DMS53 (cell line): ENCODE measurements at regions not wholly inside any gene's neighbourhood (a gene's known extent, or its start where the extent isn't known, plus 50 kb on each side); places are given as distances from the start of the nearest gene placed in this dataset.
A peak's percentile ranks its signal among the peaks of the same experiment; 100 is the strongest.

ENCODE experiments used
- DNase-seq: peaks from one replicate; lab custom pipeline; 2025; lab: John Stamatoyannopoulos, UW

DNA sequence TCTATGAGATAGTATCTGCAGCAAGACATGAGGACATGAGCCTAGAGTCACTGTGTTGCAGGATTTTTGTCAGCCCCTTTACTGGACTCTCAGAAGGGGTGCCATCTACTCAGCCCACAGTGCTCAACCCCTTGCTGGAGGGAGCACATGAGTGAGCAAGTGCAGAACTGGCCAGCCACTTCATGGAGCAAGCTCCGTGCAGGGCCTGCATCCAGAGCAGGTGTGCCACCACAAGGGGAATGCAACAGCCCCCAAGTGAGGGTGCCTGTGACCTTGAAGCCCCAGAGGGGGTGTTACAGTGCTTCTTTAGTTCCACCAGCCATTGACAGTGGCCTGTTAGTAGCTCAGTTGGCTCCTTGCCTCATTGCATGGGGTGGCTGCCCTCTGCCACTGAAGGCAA lies 649.7 kb downstream of the PLPP3 start:
- DNase-seq, result no peak

DNA sequence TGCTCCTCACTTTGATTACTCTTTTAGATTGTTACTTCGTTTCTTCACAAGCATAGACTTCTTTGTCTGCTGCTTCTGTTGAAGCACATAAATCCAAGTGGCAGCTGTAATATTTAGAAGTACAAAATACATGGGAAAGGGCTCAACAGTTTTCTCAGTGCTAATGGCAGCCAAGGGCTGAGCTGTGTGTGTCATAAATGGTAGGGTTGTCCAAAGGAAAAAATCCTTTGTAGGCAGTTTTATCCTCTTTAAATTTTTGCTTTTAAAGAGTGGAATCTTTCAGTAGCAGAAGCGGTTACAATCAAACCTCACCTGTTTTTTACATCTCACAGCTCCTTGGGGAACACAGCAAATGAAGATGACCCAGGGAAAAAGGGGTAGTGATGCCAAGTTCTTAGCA lies 650.8 kb downstream of the PLPP3 start:
- DNase-seq, result no peak

DNA sequence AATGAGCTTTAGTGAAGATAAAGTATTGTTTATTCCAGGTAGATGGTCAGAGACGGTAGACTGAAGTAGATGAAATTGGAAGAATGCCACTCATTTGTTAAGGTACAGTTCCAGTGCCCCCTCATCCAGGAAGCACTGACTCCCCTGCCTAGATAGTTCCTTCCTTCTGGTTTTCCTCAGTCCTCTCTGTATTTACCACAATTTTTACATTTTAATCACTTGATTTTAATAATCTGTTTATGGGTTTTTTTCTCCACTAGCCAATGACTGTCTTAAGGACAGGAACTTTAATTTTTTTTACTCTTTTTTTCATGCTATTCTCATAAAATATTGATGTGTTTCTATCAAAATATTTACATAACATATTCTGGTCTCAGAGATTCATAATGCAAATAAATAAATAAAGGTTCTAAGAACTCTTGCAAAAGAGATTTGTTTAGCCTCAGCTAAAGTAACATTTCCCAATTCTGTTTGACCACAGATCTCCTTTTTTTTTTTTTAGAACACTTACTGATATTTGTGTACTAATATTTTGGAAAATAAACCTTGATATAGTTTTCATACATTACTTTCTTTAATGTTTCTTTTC lies 651.6 kb downstream of the PLPP3 start:
- DNase-seq, result no peak

DNA sequence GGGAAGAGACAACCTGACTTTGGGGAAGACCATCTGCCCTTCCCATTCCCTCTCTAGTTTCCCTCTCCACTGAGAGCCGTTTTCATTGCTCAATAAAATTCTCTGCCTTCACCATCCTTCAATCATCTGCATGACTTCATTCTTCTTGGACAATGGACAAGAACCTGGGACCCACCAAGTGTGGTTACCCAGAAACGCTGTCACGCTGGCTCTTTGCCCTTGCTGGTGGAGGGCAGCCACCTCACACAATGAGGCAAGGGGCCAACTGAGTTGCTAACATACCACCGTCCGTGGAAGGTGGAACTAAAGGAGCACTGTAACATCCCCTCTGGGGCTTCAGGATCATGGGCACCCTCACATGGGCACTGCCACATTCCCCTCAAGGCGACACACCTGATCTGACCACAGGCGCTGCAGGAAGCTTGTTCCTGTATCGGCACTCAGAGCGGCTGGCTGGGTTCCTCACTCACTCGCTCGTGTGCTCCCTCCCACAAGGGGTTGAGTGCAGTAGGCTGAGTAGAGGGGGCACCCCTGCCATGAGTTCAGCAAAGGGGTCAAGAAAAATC lies 652.4 kb downstream of the PLPP3 start:
- DNase-seq, result no peak

DNA sequence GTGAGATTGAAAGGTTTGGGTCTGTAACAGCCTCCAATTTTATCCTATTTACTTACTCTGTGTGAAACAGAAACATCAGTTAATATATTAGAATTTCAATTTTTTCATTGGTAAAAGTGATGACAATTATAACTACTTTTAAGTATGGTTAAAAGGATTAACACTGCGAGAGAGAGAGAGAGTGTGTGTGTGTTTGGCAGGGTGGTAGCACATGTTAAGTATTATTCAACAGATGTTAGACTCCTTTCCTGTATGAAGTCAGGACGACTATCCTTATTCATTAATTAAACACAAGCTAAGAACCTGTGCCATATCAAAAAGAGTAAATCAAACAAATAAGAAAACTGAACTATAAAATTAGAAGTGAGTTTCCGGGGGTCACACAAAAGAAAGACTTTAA lies 662.5 kb downstream of the PLPP3 start:
- no peak for DNase-seq

DNA sequence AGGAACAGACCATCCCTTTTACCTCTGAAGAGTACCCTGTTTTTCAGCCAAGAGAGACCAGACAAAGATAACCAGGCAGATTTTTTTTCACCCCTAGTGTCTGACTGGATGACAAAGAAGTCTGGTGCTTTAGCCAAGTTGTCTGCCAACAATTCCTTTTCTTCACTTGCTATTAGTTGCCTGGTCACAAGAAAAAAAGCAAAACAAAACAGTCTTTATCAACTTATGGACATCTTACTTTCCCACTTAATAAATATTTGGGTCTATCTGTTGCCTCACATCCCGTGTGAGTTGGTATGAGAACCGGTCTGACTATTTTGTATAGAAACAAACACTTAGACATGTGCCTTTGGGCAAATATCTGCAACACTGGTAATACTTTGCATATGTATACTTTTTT lies 662.9 kb downstream of the PLPP3 start:
- DNase-seq, result no peak

DNA sequence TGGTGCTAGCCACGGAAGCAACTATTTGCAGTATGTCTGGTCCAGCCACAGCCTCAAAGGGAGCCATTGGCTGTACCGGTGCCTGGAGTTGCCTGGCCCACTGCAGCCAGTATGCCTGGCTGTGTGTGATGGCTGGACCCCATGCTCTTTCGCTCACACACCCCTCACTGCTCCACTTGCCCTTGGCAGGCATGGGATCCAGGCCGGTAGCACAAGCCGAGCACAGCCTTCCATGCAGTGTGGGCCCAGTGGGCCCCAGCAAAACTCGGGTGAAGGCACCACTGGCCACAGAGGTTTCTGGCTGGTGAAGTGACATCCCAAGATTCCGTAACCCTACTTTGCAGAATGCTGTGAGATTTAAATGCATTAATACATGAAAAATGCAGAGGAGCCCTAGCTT lies 665.8 kb downstream of the PLPP3 start:
- DNase-seq, result no peak

DNA sequence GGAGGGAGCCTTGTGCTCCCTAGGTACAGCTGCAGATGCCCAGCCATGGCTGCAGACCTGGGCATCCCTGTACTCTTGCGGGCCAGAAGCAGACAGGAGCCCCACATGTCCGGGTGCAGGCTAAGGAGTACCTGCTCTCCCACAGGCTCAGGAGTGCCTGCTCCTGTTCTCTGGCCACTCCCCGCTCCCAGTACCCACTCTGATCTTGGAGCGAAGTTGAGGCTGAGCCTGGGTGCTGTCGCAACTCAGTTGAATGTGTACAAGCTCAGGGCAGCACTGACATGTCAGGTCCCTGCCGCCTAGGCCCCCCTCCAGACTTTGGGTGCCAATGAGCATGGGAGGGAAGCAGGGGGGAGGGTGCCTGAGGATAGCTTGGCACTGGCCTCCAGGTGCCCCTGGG lies 666.9 kb downstream of the PLPP3 start:
- DNase-seq, result no peak

DNA sequence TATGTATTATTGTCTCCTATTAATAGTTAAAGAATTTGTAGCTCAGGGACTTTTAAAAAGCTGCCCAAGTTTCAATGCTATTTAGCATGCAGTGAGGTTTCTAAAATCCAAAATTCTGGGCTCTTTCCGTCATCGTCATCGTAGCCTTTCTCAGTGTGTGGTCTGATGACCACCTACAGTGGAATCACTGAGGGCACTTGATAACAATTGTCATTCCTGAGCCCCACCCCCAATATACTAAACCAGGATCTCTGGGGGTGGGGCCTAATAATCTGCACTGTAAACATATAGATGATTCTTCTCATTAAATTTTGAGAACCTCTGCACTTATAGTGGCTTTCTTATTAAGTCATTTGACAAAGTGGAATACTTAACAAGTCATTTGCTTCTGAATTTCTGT lies 674.8 kb downstream of the PLPP3 start:
- no peak for DNase-seq

DNA sequence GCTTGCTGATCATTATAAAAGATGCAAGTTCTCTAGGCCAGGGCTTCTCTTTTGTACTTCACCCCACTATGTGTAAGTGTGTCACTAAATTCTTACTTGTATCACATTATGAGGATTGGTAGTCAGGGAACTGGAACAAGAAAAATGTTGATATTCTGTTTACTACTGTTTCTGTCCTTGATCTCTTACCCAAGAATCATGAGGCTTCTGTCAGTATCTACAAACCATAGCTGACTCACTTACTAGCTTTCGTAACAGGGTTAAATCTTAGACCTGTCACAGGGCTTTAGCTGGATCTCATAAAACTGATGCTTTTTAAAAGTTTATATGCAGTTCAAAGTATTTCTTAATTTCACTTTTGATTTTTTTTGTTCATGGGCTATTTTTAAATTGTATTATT lies 681.2 kb downstream of the PLPP3 start:
- no peak for DNase-seq

DNA sequence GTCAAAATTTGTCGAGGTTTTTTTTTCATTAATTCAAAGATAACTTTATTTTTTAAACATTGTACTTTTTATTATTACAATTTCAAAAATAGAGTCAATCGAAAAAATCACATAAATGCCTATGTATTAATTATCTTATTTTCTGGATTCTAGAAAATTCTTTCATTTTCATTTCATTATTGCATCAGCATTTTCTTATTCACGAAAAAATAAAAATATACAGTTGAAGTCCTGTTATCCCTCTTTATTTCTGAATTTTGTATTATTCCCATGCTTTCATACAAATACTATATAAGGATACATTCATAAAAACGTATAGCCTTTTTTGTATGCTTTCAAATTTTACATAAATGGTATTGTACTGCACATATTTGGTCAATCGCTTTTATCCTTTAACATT lies 681.0 kb upstream of the USP24 start:
- DNase-seq, result no peak

DNA sequence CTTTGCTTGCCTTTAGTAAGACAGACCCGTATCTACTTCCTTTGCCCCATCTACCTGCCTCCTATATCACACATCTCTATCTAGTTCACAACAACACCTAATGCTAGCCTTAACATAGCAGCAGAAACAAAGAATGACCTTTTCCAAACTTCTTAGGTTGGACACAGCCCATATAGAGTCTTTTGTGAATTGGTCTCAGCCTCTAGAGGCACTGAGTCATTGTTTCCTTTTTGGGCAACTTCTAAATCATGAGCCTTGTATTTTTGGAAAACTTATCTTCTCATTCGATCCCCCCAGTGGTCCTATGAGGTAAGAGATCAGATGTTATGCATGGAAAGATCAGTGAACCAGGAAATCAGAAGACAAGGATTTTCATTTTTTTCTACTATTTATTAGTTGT lies 679.4 kb upstream of the USP24 start:
- DNase-seq, result no peak

DNA sequence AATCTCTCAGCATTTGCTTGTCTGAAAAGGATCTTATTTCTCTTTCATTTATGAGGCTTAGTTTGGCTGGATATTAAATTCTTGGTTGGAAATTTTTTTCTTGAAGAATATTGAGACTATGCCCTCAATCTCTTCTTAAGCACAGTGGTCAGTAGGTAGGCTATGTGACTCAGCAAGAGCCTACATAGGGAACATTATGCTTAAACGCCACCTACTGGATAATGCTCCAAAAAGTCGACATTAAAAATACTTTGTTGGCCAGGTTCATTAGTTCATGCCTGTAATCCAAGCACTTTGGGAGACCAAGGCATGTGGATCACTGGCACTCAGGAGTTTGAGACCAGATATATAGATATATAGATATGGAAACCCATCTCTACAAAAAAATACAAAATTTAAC lies 678.0 kb upstream of the USP24 start:
- peak; percentile 93 for DNase-seq

DNA sequence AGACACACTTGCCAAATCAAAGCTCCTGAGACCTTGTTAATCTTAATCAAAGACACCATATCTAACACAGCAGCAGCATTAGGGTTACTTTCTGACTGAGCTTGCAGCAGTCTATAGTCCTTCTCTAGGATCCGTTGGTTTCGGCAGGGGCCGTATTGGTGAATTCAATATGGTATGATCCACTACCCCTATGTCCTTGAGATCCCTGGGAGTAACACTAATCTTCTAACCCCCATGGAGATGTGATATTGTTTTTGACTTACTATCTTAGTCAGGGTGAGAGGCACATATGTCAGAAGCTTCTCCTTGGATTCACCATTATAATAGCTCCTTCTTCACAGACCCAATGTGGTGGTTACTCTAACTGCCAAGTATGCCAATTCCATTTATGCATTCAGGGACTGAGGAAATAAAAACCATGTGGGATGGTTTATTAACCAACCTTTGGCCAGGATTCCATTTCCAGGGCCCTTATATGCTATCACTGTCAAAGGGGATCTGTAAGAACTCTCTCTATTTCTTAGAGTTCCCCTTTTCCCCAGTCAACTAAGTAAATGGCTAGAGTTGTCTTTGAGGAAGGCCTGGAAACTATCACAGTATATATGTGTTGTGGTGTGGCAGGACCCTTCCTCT lies 673.6 kb upstream of the USP24 start:
- DNase-seq, result no peak

DNA sequence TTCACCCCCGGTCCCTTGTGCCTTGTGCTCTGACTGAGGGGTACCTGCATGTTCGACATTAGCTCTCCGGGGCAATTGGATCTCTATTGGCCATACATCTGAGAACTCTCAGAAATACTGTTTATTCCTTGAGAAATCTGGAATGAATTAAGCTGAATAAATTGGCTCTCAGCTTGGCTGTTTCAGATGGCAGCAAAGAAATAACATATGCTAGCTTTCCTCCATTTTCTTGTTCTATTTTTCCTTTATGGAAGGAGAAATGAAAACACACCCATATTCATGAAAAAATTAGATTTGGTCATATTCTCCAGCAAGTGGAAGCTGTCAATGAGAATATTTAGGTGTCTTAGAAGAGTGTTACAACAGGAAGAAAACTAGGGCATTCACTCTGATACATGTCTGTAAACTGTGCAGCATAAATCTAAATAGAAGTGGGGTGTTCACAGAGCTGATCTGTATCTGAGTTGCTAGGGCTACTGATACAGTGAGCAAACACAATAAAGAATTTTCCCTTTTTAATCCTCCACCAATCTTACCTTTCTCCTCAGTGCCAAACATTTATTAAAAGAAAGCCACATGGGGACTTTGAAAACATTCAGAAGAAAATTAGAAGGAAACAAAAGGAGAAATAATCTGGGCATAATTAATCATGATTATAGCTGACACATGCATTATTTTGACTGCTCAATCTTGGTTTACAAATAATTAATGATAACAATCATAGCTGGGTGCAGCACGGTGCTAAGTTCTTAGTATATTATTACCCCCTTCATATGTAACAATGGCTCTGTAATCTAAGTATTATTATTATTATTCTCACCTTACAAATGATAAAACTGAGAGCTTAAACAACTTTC lies 671.9 kb upstream of the USP24 start:
- peak; percentile 18 for DNase-seq

DNA sequence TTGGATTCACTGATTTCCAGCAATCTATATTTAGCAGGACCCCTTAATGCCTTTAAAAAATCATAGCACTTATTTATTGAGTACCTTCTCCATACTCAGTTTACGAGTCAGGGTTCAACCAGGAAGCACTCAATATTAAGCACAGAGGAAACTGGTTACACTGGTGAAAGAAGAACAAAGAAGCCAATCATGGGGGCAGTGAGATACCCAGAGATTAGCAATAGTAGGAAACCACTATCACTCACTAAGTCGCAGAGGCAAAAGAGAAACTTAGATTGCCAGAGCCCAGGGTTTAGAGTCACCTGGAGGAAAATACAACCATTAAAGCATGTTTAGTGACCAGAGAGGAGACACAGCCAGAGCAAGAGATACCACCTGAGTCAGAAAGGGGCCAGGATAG lies 670.5 kb upstream of the USP24 start:
- peak; percentile 27 for DNase-seq

DNA sequence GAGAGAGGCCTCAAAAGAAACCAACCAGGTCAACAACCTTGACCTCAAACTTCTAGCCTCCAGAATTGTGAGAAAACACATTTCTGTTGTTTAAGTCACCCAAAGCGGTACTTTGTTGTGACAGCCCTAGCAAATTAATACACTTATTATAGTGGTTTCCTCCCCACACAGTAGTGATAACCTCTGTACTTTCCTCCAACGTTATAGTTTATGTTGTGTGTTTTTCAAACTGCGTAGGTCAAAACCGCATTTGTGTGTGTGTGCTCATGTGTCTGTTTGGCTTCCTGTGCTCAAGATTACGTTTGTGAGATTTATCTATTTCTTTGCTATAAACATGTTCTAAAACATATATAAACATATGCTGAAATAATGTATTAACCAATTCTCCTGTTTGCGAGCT lies 667.8 kb upstream of the USP24 start:
- no peak for DNase-seq

DNA sequence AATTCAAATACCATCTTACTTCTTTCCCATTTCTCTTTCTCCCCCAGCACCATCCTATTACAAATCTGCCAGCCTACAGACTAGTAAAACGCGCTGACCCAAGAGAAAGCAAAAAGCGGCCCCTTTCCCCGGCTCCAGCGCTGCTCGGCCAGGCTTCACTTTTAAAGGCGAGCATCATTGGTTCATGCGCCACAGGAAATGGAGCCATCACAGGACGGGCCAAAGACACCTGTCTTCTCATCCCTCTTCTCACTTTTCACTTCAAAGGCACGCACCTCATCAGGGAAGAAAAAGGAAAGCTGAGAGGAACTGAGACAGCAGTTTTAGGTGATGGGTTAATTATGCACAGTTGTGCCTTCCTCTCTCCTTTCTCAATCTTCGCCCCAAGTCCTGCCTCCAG lies 664.2 kb upstream of the USP24 start:
- no peak for DNase-seq

DNA sequence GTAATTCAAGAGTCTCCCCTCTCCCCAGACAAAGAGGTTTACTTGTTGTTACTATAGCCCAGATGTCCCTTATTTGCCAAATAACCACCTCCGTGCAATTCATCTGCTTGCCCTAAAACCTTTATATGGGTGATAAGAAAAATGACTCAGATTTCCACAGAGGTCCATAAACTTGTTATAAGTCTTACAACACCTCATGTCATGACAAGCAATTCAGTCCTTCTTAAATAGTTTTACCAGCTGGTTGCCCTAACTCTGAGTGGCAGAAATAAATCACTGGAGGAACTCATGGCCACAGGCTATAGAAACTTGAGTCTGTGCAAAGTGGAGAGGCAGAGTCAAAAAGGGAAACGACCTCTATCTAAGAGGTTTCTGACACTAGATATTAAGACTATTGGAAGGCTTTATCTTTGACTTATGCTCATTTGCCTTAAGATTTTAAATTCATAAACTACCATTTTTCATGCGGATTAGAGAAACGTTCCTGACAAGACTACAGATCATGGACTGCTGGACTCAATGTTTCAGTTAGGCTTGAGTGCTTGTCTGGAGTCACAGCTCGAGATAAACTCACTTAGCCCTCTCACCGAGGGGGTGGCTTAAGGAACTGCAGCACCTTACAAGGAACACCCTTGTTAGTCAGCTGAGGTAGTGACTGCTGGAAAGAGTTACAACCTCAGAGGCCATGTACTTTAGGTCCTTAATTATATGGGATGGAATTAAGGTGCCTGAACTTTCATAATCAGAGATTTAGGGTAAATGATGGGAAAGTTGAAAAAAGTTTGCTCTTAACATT lies 662.5 kb upstream of the USP24 start:
- DNase-seq, result no peak

DNA sequence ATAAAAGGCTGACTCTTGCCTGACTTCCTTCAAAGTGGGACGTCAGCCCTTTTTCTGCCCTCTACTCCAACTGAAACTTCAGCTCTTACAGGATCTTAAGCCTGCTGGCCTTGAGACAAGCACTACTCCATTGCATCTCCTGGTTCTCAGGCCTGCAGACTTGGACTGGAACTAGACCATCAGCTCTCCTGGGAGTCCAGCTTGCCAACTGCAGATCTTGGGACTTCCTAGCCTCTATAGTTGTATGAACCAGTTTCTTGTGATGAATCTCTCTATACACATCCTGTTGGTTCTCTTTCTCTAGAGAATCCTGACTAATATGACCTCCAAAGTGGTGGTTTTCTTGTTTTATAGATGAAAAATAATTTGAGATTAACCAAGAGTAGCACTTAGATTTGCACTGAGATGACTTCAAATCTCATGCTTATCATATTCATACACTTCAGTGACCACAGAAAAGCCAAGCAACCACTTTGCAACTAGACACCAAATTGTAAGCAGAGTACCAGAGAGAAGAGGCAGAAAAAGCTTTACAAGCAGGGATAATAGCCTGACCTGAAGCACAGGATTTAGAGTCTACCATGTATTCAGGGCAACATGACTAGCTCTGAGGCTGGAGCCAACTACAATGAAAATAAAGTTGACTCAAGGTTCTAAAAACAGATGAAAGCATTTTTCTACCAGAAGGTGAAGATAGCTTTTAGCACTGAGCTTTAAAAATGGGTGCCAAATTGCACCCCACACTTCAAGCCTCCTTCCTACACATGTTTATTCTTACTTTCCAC lies 661.3 kb upstream of the USP24 start:
- no peak for DNase-seq

DNA sequence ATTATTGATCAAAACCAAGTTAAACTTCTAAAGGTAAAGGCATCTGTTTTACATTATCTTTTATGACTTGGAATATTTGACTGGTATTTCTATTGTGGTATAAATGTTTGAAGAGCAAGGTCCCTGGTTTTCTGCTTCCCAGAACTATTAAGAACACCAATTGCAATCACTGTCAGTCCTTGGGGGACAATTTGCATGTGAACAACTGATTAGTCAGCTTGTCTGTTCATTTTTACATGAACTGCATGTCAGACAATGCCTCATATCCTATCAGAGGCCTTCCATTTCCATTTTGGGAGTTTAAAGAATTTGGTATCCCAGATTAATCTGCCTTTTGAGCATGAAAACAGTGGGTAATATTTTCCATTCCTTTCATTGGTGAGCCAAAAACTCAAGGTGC lies 654.9 kb upstream of the USP24 start:
- DNase-seq, result no peak

DNA sequence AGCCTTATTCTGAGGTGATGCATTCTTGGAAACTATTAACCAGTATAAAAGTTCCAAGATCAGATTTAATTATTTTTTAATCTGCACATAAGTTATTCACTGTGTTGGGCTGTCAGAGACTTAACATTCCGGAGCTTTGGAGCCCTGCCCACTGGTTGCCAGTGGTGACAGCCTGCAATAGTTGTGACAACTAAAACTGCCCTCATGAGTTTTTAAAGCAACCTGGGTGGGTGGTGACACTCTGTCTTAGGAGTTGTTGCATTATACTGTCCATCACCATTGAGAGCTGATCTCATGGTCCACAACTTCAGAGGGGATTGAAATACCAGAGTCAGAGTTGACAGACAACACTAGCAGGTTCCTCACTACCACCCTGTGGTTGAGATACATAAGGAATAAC lies 653.9 kb upstream of the USP24 start:
- DNase-seq, result peak; percentile 97
